ENCODE measurements at regions not wholly inside any gene's neighbourhood (a gene's known extent, or its start where the extent isn't known, plus 50 kb on each side); places are given as distances from the start of the nearest gene placed in this dataset.
"Not testable (repeated sequence)": the region's sequence is repeated elsewhere in the genome, so short reads cannot be mapped to it uniquely, and the experiment has no call there.

DNA sequence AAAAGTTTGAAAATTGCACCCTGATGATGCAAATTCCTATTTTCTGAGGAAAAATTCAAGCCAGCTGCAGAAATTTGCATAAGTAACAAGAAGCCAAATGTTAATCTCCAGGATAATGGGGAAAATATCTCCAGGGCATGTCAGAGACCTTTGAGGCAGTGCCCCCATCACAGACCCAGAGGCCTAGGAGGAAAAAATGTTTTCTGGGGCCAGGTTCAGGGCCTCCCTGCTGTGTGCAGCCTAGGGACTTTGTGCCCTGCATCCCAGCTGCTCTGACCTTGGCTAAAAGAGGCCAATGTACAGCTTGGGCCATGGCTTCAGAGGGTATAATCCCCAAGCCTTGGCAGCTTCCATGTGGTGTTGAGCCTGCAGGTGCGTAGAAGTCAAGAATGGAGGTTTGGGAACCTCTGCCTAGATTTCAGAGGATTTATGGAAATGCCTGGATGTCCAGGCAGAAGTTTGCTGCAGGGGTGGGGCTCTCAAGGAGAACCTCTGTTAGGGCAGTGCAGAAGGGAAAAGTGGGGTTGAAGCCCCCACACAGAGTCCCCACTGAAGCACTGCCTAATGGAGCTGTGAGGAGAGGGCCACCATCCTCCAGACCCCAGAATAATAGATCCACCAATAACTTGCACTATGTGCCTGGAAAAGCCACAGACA lies 51.7 kb upstream of the NDUFV2 start:
- H3K9ac ChIP-seq (replicated peaks; ENCODE audit: extremely low read depth, insufficient read depth, low read length); DNase-seq (ENCODE audit: low read depth, low spot score); H3K36me3 ChIP-seq (ENCODE audit: control insufficient read depth in 2 of 2, extremely low read depth in 1 of 2, insufficient read depth in 2 of 2, low read length in 2 of 2); H3K9me1 ChIP-seq (replicated peaks; ENCODE audit: control insufficient read depth, extremely low read depth, insufficient read depth, low read length); H4K20me1 ChIP-seq (replicated peaks; ENCODE audit: control insufficient read depth, extremely low read depth, insufficient read depth, low read length); BruUV-seq (replicated peaks); H3K27ac ChIP-seq (ENCODE audit: insufficient read depth, low read depth, low read length); H3K79me2 ChIP-seq (ENCODE audit: control insufficient read depth, insufficient read depth, low read length); H3K9me3 ChIP-seq (replicated peaks; ENCODE audit: control insufficient read depth, insufficient read depth, low read length); FAIRE-seq; CTCF ChIA-PET; H2AFZ ChIP-seq (ENCODE audit: low read depth, low read length); H3K4me3 ChIP-seq (replicated peaks in 1 of 3; ENCODE audit: insufficient read depth in 1 of 3, low read depth in 1 of 3, low read length in 3 of 3); POLR2A ChIA-PET; dilution Hi-C loops (cut with MboI; ENCODE audit: extremely low pct_ligation_motif_present, low sequenced_read_pairs); H3K4me1 ChIP-seq (ENCODE audit: control insufficient read depth, extremely low read depth, insufficient read depth, low read length); H3K27me3 ChIP-seq (ENCODE audit: control insufficient read depth in 2 of 2, insufficient read depth in 2 of 2, low read length in 2 of 2); H3K4me2 ChIP-seq (ENCODE audit: insufficient read depth, low read length): not testable (repeated sequence)
- intact Hi-C loops (cut with micrococcal nuclease), result loop anchor here (10.0 kb wide), 2 partner anchors 166 to 396 kb away; no protein-coding TSS in a partner anchor
